GM21619 (cell line): ENCODE measurements at regions not wholly inside any gene's neighbourhood (a gene's known extent, or its start where the extent isn't known, plus 50 kb on each side); places are given as distances from the start of the nearest gene placed in this dataset.
"Not testable (repeated sequence)": the region's sequence is repeated elsewhere in the genome, so short reads cannot be mapped to it uniquely, and the experiment has no call there.

Experiments
- ATAC-seq: cut with Tn5 transposase; IDR thresholded peaks from one replicate; pipeline ENCODE4 v1.9.1; 2021; ENCODE audit not compliant: unreplicated experiment

- ATAC-seq: no peak
Measured at GRCh38 chr7:25580141-25580540, 351.9 kb upstream of the NPVF start.

- ATAC-seq: no peak
Measured at GRCh38 chr7:25583621-25584020, 355.3 kb upstream of the NPVF start.

- ATAC-seq: no peak
Measured at GRCh38 chr7:25584112-25584938, 356.0 kb upstream of the NPVF start.

GRCh38 chr7:25586513-25586912 is 358.2 kb upstream of the NPVF start:
- no peak for ATAC-seq

- no peak for ATAC-seq
Measured at GRCh38 chr7:25594122-25594521, 365.8 kb upstream of the NPVF start.

- no peak for ATAC-seq
Measured at GRCh38 chr7:25594728-25595127, 366.4 kb upstream of the NPVF start.

GRCh38 chr7:25595996-25596395 is 367.7 kb upstream of the NPVF start:
- ATAC-seq: no peak

GRCh38 chr7:25596443-25596842 is 368.2 kb upstream of the NPVF start:
- no peak for ATAC-seq

- ATAC-seq: no peak
Measured at GRCh38 chr7:25597946-25598345, 369.7 kb upstream of the NPVF start.

GRCh38 chr7:25598765-25599164 is 370.5 kb upstream of the NPVF start:
- ATAC-seq: no peak

- ATAC-seq: no peak
Measured at GRCh38 chr7:25600262-25600920, 372.1 kb upstream of the NPVF start.

GRCh38 chr7:25602730-25603426 is 374.6 kb upstream of the NPVF start:
- not testable (repeated sequence) for ATAC-seq

GRCh38 chr7:25603427-25603740 is 375.1 kb upstream of the NPVF start:
- ATAC-seq: not testable (repeated sequence)

- ATAC-seq: no peak
Measured at GRCh38 chr7:25611196-25611595, 382.9 kb upstream of the NPVF start.

GRCh38 chr7:25613912-25614311 is 385.6 kb upstream of the NPVF start:
- no peak for ATAC-seq

- no peak for ATAC-seq
Measured at GRCh38 chr7:25614415-25614814, 386.1 kb upstream of the NPVF start.

GRCh38 chr7:25615003-25615402 is 386.7 kb upstream of the NPVF start:
- ATAC-seq: no peak

GRCh38 chr7:25615593-25615992 is 387.3 kb upstream of the NPVF start:
- no peak for ATAC-seq

- no peak for ATAC-seq
Measured at GRCh38 chr7:25617214-25617613, 388.9 kb upstream of the NPVF start.

GRCh38 chr7:25617673-25618072 is 389.4 kb upstream of the NPVF start:
- ATAC-seq: no peak

- no peak for ATAC-seq
Measured at GRCh38 chr7:25619381-25619780, 391.1 kb upstream of the NPVF start.
